Stimulated activated CD4-positive, alpha-beta T cell treated with anti-CD3 and anti-CD28 coated beads, Interleukin-12 subunit alpha, Interleukin-12 subunit beta, amount 100 ng/mL, for 48 hours (primary cell): ENCODE measurements at regions not wholly inside any gene's neighbourhood (a gene's known extent, or its start where the extent isn't known, plus 50 kb on each side); places are given as distances from the start of the nearest gene placed in this dataset.
"Not testable (repeated sequence)": the region's sequence is repeated elsewhere in the genome, so short reads cannot be mapped to it uniquely, and the experiment has no call there.

Source experiments
- DNase-seq, 3 donors: peaks; one replicate each; pipeline ENCODE4 v3.0.0-alpha.2; 2020; ENCODE audit warnings: low read depth in 2 of 3, low spot score in 1 of 3

- DNase-seq: no peak
Measured at GRCh38 chr7:69429911-69430383, 168.3 kb upstream of the AUTS2 start.

- no peak for DNase-seq
Measured at GRCh38 chr7:69430384-69431021, 167.8 kb upstream of the AUTS2 start.

GRCh38 chr7:69431626-69432025, 166.6 kb upstream of the AUTS2 start:
- DNase-seq: no peak

GRCh38 chr7:69432276-69432675, 166.0 kb upstream of the AUTS2 start:
- DNase-seq: not testable (repeated sequence)

- DNase-seq: no peak
Measured at GRCh38 chr7:69433081-69433480, 165.2 kb upstream of the AUTS2 start.

DNA sequence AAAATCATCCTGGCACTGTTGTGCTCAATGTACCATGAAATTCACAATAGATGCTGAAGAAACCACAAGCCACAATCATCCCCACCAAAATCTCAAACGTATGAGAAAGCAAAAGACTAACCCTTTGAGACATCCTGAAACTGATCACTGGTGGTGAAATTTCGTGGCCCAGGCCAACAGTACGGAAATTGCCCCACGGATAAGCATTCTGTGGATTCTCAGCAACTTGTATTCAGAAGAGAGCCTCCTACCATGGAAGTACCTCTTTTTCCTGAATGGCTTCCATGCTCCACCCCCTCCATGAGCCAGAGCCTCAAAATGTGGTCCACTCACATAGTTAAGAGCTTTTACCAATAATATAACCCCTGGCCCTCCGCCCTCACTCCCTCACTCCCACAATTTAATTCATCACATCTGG, 163.9 kb upstream of the AUTS2 start:
- no peak for DNase-seq

DNA sequence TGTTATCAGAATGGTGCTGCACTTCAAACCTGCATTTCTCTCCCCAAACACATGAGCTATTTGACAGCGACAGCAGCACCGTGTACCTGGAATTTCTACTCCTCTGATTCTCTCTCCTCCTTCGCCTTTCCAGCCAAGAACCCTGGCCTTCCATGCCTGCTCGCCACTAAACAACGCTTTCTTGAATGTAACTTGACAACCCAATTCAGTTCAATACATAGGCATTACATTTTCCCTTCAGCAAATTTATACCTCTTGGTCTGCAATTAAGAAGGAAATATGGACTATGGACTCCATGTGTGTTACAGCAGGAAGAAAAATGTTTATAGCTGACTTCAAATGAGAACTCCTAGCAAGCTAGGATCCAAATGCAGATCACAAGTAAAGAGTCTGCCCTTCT, 162.6 kb upstream of the AUTS2 start:
- no peak for DNase-seq

DNA sequence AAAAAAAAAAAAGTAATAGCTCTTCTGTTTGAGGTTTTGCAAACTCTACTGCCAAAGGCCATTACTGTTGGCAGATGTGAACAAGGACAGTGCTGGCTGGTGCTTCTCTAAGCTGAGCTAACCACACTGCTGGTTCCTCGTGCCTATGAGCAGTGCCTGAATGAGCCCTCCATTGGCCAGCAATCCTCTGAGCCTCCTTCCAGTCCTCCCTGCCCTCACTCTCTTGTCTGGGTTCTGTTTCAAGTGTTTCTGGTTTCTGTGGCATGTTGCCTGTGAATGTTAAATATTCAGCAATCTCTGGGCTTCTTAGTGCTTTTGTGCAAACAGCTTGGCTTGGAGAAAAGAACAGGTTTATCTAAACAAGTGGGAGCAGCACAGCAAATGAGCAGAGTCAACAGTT, 161.3 kb upstream of the AUTS2 start:
- no peak for DNase-seq

DNA sequence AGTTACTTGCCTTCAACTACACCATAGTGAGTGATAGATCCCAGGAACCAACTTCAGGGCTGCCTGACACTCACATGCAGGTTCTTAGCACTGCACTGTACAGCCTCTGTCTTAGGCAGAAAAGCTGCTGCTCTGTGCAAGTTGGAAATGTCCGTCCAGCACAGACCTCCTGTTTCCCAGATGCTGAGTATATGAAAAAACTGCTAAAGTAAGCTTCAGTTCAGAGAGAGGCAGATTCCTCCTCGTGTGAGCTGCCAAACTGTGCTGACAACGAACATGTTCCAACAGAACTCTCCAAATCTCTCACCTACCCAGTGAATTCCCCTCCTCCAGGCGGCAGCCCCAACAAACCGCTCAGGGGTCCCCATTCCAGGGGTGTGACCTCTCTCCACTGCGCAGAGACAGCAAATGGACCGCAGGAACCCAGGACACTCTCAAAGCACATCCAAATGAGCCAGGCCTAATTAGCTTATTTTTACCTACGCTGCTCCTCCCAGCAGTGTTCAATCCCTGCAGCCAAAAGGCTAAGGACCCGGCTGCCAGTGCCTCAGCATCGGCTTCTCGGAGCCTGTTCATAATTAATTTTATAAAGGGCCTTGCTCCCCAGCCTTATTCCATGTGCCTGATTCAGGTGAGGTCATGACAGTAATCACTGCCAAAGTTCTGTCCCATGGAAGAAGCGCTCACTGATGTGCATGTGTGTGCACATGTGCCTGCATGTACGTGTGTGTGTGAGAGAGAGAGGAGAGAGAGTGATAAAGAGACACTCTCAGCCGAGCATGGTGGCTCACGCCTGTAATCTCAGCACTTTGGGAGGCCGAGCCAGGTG, 159.5 kb upstream of the AUTS2 start:
- DNase-seq: no peak

DNA sequence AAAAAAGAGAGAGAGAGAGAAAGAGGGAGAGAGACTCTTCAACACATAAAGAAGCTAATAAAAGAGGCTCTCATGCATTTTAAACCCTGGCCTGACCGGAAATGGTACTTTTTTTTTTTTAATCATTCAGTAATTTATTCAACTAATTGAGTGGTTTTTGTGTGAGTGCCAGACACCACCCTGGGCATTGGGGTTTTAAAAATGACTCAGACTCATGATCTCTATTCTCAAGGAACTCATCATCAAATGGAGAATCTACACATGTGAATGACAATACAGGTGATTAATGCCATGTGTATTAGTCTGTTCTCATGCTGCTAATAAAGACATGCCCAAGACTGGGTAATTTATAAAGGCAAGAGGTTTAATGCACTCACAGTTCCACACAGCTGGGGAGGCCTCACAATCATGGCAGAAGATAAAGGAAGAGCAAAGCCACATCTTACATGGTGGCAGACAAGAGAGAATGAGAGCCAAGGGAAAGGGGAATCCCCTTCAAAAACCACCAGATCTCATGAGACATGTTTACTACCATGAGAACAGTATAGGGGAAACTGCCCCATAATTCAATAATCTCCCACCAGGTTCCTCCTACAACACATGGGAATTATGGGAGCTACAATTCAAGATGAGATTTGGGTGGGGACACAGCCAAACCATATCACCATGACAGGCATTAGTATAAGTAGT, 158.5 kb upstream of the AUTS2 start:
- DNase-seq: no peak

DNA sequence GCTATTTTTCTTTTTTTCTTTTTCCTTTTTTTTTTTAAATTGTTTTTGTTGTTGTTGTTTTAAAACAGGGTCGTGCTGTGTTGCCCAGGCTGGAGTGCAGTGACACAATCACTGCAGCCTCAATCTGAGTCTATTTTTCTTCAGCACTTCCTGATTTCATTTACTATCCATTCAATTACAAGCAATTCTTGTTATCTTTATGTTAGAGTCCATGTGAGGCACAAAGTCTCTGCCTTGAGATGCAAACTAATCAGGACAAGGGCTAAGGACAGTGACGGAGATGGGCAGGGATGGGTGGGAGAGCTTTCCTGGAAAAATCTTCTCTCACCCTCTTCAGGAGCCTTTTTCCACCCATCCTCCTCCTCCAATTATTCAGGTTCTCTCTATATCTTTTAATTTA, 157.3 kb upstream of the AUTS2 start:
- DNase-seq: no peak

GRCh38 chr7:69443136-69443535, 155.1 kb upstream of the AUTS2 start:
- DNase-seq: no peak

DNA sequence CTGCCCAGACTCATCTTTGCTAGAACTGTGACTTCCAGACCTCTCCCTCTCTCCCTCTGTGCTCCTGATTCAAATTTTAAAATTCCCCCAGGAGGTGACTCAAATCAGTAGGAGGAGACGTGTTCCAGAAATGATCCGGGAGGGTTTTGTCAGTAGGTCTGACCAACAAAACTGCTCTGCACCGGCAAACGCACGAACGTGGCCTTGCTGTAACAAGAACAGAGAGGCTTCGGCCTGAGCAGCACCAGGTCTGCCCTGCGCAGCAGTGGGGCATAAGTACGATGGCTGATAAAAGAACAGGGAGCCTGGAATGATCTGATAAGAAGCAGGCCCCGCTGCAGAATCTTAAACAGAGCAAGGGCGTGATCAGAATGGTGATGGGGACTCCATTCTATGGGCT, 152.7 kb upstream of the AUTS2 start:
- no peak for DNase-seq

GRCh38 chr7:69446213-69446612, 152.1 kb upstream of the AUTS2 start:
- not testable (repeated sequence) for DNase-seq

DNA sequence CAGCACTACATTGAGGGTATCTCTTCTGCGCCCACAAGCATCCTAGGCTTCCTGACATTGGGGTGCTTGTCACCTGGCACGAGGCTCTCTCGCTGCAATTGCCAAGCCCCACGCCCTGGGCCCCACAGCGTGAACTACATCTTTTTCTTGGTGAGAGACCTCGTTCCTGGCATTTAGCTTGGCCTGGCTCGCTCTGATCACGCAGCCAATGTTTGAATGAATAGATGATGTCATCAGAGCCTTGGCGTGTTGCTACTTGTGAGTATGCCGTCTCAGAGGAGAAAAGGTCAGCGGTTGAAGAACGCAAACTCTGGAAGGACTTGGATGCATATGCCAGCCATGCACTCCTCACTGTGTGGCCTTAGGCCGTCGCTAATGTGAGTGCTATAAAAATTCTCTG, 150.2 kb upstream of the AUTS2 start:
- DNase-seq: no peak

DNA sequence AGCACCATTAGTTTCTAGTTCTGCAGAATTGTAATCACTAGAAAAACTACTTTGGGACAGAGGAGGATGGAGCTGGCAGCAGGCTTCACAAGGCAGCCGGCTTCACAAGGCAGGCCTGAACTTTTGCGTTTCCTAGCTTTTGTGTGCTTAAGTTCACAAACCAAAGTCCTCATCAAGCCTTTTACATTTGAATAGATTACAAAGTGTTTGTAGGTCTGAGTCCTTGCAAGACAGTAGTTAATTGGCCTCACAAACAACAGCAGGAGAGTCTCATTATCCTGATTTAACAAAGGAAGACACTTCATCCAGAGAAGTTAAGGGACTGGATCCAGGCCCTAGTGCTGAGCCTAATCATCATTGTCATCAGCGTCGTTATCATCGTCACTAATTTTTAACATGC, 147.8 kb upstream of the AUTS2 start:
- DNase-seq: no peak

DNA sequence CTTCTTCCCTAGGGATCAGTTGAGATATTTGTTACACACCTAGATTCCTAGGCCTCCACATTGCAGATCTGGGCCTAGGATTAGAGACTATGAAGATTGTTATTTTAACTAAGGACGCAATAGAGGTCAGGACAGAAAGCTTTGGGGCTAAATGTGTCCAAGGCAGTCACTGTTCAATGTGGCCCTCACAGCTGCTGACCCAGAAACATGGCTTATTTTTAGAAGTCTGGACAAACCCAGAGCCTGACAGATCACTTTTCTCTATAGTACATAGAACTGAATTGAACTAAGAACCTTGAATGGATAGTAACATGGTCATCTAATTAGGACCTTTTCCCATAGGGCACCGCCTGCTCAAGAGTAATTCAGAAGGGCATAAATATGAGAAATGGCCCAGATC, 146.6 kb upstream of the AUTS2 start:
- DNase-seq: no peak

- no peak for DNase-seq
Measured at GRCh38 chr7:69452797-69453196, 145.5 kb upstream of the AUTS2 start.

- DNase-seq: no peak
Measured at GRCh38 chr7:69457595-69458504, 140.4 kb upstream of the AUTS2 start.

GRCh38 chr7:69464035-69464434, 134.2 kb upstream of the AUTS2 start:
- DNase-seq: no peak

DNA sequence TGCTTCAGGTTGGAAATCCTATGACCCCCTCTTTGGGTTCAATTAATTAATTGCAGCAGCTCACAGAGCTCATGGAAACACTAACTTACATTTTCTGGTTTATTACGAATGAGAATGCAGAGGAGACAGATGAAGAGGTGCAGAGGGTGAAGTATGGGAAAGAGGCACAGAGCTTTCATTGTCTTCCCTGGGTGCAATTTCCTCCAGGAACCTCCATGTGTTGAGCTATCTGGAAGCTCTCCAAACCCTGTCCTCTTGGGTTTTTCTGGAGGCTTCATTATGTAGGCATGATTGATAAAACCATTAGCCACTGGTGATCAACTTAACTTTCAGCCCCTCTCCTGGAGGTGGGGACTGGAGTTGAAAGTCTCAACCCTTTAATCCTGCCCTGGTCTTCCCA, 133.0 kb upstream of the AUTS2 start:
- DNase-seq: no peak
